Osteoblast (primary cell): ENCODE measurements at regions not wholly inside any gene's neighbourhood (a gene's known extent, or its start where the extent isn't known, plus 50 kb on each side); places are given as distances from the start of the nearest gene placed in this dataset.

ENCODE experiments used
- DNase-seq: peaks from one replicate; pipeline ENCODE4 v3.0.0; 2011; ENCODE audit warnings: low spot score, mixed read lengths; ENCODE audit not compliant: insufficient read length; ENCODE audit errors: missing footprints
- H2AFZ ChIP-seq: 2 replicates; pipeline ENCODE4 v1.6.0; 2011; ENCODE audit warnings: mild to moderate bottlenecking, low read length
- H3K27ac ChIP-seq: 2 replicates; pipeline ENCODE4 v1.5.1; 2011; ENCODE audit warnings: mild to moderate bottlenecking, low read depth, low read length, moderate library complexity
- H3K27me3 ChIP-seq: 2 replicates; pipeline ENCODE4 v1.6.0; 2012; ENCODE audit warnings: mild to moderate bottlenecking, control low read depth, inconsistent platforms, low read length, moderate library complexity; ENCODE audit not compliant: insufficient read depth
- H3K36me3 ChIP-seq: 2 replicates; pipeline ENCODE4 v1.5.1; 2011; ENCODE audit warnings: mild to moderate bottlenecking, low read length, control low read depth, moderate library complexity; ENCODE audit not compliant: insufficient read depth
- H3K4me1 ChIP-seq: 2 replicates; pipeline ENCODE4 v1.5.1; 2011; ENCODE audit warnings: mild to moderate bottlenecking, low read length, control low read depth, moderate library complexity; ENCODE audit not compliant: insufficient read depth
- H3K4me2 ChIP-seq: 2 replicates; pipeline ENCODE4 v1.6.0; 2011; ENCODE audit warnings: mild to moderate bottlenecking, low read length; ENCODE audit not compliant: insufficient read depth
- H3K4me3 ChIP-seq: fragments of 200-600 bp; sonication (generic); 3 replicates; pipeline ENCODE4 v1.5.1; 2012; ENCODE audit warnings: mild to moderate bottlenecking, low read length, inconsistent platforms; ENCODE audit not compliant: insufficient read depth
- H3K79me2 ChIP-seq: 2 replicates; pipeline ENCODE4 v1.6.0; 2012; ENCODE audit warnings: mild to moderate bottlenecking, low read length, control low read depth, inconsistent platforms; ENCODE audit not compliant: insufficient read depth
- H3K9me3 ChIP-seq: 2 replicates; pipeline ENCODE4 v1.5.1; 2011; ENCODE audit warnings: low read depth, low read length, control low read depth
- H4K20me1 ChIP-seq: 2 replicates; pipeline ENCODE4 v1.6.0; 2012; ENCODE audit warnings: mild to moderate bottlenecking, low read length, control low read depth; ENCODE audit not compliant: insufficient read depth
- TF ChIP-seq, protein P1 (sequence below): IDR thresholded peaks from 2 replicates; pipeline ENCODE4 v1.5.1; 2011; ENCODE audit warnings: mild to moderate bottlenecking, low read depth, low read length, moderate library complexity; ENCODE audit errors: extremely low read depth

DNA sequence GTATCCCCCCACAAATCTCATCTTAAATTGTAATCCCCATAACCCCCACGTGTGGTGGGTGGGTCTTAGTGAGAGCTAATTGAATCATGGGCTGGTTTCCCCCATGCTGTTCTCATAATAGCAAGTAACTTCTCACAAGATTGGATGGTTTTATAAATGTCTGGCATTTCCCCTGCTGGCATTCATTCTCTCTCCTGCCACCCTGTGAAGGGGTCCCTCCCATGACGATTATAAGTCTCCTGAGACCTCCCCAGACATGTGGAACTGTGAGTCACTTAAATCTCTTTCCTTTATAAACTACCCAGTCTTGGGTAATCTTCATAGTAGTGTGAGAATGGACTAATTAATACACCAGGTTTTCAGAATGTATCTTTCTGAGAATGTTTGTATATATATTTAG lies 1159.4 kb downstream of the FAM181B start:
- no peaks in the 10 kb centered on the region for H3K79me2 ChIP-seq
- no peak overlapping the region for H3K27ac ChIP-seq
- H4K20me1 ChIP-seq: no peaks in the 10 kb centered on the region
- no peaks in the 10 kb centered on the region for H3K36me3 ChIP-seq
- H3K4me2 ChIP-seq: no peak overlapping the region
- H3K4me1 ChIP-seq: no peaks in the 10 kb centered on the region
- H2AFZ ChIP-seq: no peak overlapping the region
- no peaks in the 10 kb centered on the region for H3K9me3 ChIP-seq
- no peak overlapping the region for H3K4me3 ChIP-seq
- TF ChIP-seq, protein P1, sequence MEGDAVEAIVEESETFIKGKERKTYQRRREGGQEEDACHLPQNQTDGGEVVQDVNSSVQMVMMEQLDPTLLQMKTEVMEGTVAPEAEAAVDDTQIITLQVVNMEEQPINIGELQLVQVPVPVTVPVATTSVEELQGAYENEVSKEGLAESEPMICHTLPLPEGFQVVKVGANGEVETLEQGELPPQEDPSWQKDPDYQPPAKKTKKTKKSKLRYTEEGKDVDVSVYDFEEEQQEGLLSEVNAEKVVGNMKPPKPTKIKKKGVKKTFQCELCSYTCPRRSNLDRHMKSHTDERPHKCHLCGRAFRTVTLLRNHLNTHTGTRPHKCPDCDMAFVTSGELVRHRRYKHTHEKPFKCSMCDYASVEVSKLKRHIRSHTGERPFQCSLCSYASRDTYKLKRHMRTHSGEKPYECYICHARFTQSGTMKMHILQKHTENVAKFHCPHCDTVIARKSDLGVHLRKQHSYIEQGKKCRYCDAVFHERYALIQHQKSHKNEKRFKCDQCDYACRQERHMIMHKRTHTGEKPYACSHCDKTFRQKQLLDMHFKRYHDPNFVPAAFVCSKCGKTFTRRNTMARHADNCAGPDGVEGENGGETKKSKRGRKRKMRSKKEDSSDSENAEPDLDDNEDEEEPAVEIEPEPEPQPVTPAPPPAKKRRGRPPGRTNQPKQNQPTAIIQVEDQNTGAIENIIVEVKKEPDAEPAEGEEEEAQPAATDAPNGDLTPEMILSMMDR: no peak
- DNase-seq: no peak
- no peaks in the 10 kb centered on the region for H3K27me3 ChIP-seq

DNA sequence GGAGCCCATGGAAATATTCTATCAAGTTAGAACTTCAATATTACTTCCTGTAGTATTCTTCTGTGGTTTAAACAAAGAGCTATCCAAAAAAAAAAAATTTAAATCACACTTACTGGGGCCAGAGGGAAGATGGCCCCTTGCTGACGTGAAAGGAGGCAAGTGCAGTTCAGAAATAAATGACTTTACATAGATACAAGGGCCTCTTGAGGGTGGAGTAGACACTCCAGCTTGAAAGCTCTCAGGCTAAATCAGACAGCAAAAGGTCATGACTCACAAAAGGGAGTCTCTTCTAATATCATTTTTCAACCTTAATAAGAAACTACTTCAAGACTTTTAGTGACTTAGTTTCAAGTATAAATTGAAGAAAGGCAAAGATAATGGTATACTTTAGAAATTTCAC lies 1160.3 kb downstream of the FAM181B start:
- Histone ChIP-seq H2AFZ (no peak overlapping the region), H3K36me3 (no peaks in the 10 kb centered on the region), H3K4me2 (no peak overlapping the region), H4K20me1 (no peaks in the 10 kb centered on the region), H3K9me3 (peaks cover 3% of the 10 kb centered on the region), H3K4me3 (no peak overlapping the region), H3K4me1 (no peaks in the 10 kb centered on the region), H3K27me3 (no peaks in the 10 kb centered on the region), H3K27ac (no peak overlapping the region), H3K79me2 (no peaks in the 10 kb centered on the region)
- DNase-seq: no peak
- TF ChIP-seq, protein P1: no peak

DNA sequence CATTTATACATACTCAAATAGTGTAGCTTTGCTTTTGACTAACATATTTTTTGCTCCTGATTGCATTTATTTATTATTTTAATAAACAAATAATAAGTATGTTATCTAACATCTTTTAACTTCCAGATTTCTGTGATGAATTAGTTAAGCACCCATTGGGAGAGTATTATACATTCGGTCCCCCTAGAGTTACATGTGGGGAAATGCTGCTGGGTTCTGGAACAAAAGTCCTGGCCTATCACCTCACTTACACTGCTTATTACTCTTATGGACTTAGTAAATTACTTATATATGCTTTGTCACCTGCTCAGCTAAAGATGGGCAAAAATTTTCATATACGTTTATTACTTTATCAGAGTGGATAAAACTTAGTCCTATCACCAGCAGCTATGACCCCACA lies 1163.0 kb downstream of the FAM181B start:
- Histone ChIP-seq H3K9me3 (peaks cover 3% of the 10 kb centered on the region), H3K4me2 (no peak overlapping the region), H3K27me3 (no peaks in the 10 kb centered on the region), H3K36me3 (no peaks in the 10 kb centered on the region), H3K27ac (no peak overlapping the region), H2AFZ (no peak overlapping the region), H3K4me1 (no peaks in the 10 kb centered on the region), H3K4me3 (no peak overlapping the region), H4K20me1 (no peaks in the 10 kb centered on the region), H3K79me2 (no peaks in the 10 kb centered on the region)
- no peak for DNase-seq
- TF ChIP-seq, protein P1: no peak

DNA sequence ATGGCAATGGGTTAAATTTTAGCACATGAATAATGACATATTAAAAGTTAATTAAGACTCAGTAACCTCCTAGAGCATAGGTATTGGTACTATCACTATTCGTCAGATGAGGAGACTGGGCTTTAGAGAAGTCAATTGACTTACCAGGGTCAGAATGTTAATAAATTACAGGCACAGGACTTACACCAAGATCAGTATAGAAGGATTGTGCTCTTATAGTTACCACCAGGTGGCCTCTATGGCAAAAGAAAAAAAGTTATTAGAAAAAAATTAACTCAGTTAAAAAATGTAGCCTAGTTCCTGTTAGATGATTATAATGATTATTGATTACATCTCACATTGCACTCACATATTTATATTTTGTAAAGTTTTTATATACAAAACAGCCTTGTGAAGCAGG lies 1163.7 kb downstream of the FAM181B start:
- H4K20me1 ChIP-seq: no peaks in the 10 kb centered on the region
- no peak overlapping the region for H3K27ac ChIP-seq
- H3K9me3 ChIP-seq: peaks cover 4% of the 10 kb centered on the region
- H3K79me2 ChIP-seq: no peaks in the 10 kb centered on the region
- H2AFZ ChIP-seq: no peak overlapping the region
- TF ChIP-seq, protein P1: no peak
- no peak overlapping the region for H3K4me2 ChIP-seq
- no peaks in the 10 kb centered on the region for H3K4me1 ChIP-seq
- DNase-seq: no peak
- no peak overlapping the region for H3K4me3 ChIP-seq
- no peaks in the 10 kb centered on the region for H3K36me3 ChIP-seq
- H3K27me3 ChIP-seq: no peaks in the 10 kb centered on the region
